ENCODE measurements at regions not wholly inside any gene's neighbourhood (a gene's known extent, or its start where the extent isn't known, plus 50 kb on each side); places are given as distances from the start of the nearest gene placed in this dataset.

GRCh38 chr4:113849771-113850170 is 88.2 kb upstream of the CAMK2D start:
- no peak for DNase-seq (ENCODE audit: low spot score)

- no peak for DNase-seq (ENCODE audit: low spot score)
Observed at GRCh38 chr4:113847710-113848109, 86.2 kb upstream of the CAMK2D start.

- no peak for DNase-seq (ENCODE audit: low spot score)
Observed at GRCh38 chr4:113846433-113846832, 84.9 kb upstream of the CAMK2D start.

GRCh38 chr4:113845138-113845537 is 83.6 kb upstream of the CAMK2D start:
- DNase-seq (ENCODE audit: low spot score) = no peak

GRCh38 chr4:113844369-113844768 is 82.8 kb upstream of the CAMK2D start:
- no peak for DNase-seq (ENCODE audit: low spot score)

GRCh38 chr4:113840861-113841260 is 79.3 kb upstream of the CAMK2D start:
- DNase-seq (ENCODE audit: low spot score) = no peak

GRCh38 chr4:113838460-113838859 is 76.9 kb upstream of the CAMK2D start:
- no peak for DNase-seq (ENCODE audit: low spot score)

GRCh38 chr4:113837397-113837796 is 75.9 kb upstream of the CAMK2D start:
- DNase-seq (ENCODE audit: low spot score) = peak; percentile 2

GRCh38 chr4:113835005-113835404 is 73.5 kb upstream of the CAMK2D start:
- no peak for DNase-seq (ENCODE audit: low spot score)

GRCh38 chr4:113834298-113834697 is 72.8 kb upstream of the CAMK2D start:
- no peak for DNase-seq (ENCODE audit: low spot score)

GRCh38 chr4:113832803-113833202 is 71.3 kb upstream of the CAMK2D start:
- DNase-seq (ENCODE audit: low spot score) = no peak

GRCh38 chr4:113831457-113831856 is 69.9 kb upstream of the CAMK2D start:
- DNase-seq (ENCODE audit: low spot score) = no peak

- DNase-seq (ENCODE audit: low spot score) = no peak
Observed at GRCh38 chr4:113828702-113829101, 67.2 kb upstream of the CAMK2D start.

- DNase-seq (ENCODE audit: low spot score) = no peak
Observed at GRCh38 chr4:113827285-113827684, 65.7 kb upstream of the CAMK2D start.

GRCh38 chr4:113826421-113826820 is 64.9 kb upstream of the CAMK2D start:
- no peak for DNase-seq (ENCODE audit: low spot score)

GRCh38 chr4:113825272-113825671 is 63.7 kb upstream of the CAMK2D start:
- DNase-seq (ENCODE audit: low spot score) = no peak

- no peak for DNase-seq (ENCODE audit: low spot score)
Observed at GRCh38 chr4:113824396-113824795, 62.9 kb upstream of the CAMK2D start.

GRCh38 chr4:113823291-113823659 is 61.7 kb upstream of the CAMK2D start:
- DNase-seq (ENCODE audit: low spot score) = no peak

- DNase-seq (ENCODE audit: low spot score) = no peak
Observed at GRCh38 chr4:113822555-113823290, 61.2 kb upstream of the CAMK2D start.

- no peak for DNase-seq (ENCODE audit: low spot score)
Observed at GRCh38 chr4:113821856-113822255, 60.3 kb upstream of the CAMK2D start.

GRCh38 chr4:113820108-113820507 is 58.6 kb upstream of the CAMK2D start:
- DNase-seq (ENCODE audit: low spot score) = no peak

GRCh38 chr4:113815826-113816225 is 54.3 kb upstream of the CAMK2D start:
- no peak for DNase-seq (ENCODE audit: low spot score)

- DNase-seq (ENCODE audit: low spot score) = no peak
Observed at GRCh38 chr4:113811359-113811758, 49.8 kb upstream of the CAMK2D start.

All from SW480 (cell line).